GM10266 (cell line): ENCODE measurements at regions not wholly inside any gene's neighbourhood (a gene's known extent, or its start where the extent isn't known, plus 50 kb on each side); places are given as distances from the start of the nearest gene placed in this dataset.
"Not testable (repeated sequence)": the region's sequence is repeated elsewhere in the genome, so short reads cannot be mapped to it uniquely, and the experiment has no call there.

Experiments used
- DNase-seq: peaks from one replicate; pipeline ENCODE4 v3.0.0; 2012; ENCODE audit errors: extremely low spot score
- TF ChIP-seq, protein P1 (sequence below): IDR thresholded peaks from 2 replicates; pipeline ENCODE4 v1.5.1; 2012; ENCODE audit warnings: mild to moderate bottlenecking, low read depth; ENCODE audit not compliant: control insufficient read depth, insufficient read depth; ENCODE audit errors: missing control alignments

DNA sequence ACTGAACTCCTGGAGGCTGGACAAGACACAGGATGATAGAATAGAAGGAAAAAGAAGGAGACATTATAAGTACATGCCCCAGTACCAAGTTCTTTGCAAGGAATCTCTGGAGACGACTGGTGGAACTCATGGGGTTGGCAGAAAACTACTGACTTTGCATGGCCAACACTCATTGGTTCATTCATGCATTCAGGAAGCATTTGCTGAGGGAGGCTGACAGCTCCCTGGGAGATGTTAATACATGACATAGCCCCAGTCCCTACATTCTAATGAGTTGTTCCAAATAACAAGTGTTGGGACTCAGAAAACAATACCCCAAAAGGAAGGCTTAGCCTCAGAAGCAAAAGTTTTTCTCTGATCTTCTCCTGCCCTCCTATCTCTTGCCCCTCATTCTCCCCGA is 172.8 kb upstream of the IRF2BP2 start:
- no peak for DNase-seq
- TF ChIP-seq, protein P1, sequence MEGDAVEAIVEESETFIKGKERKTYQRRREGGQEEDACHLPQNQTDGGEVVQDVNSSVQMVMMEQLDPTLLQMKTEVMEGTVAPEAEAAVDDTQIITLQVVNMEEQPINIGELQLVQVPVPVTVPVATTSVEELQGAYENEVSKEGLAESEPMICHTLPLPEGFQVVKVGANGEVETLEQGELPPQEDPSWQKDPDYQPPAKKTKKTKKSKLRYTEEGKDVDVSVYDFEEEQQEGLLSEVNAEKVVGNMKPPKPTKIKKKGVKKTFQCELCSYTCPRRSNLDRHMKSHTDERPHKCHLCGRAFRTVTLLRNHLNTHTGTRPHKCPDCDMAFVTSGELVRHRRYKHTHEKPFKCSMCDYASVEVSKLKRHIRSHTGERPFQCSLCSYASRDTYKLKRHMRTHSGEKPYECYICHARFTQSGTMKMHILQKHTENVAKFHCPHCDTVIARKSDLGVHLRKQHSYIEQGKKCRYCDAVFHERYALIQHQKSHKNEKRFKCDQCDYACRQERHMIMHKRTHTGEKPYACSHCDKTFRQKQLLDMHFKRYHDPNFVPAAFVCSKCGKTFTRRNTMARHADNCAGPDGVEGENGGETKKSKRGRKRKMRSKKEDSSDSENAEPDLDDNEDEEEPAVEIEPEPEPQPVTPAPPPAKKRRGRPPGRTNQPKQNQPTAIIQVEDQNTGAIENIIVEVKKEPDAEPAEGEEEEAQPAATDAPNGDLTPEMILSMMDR, result no peak

DNA sequence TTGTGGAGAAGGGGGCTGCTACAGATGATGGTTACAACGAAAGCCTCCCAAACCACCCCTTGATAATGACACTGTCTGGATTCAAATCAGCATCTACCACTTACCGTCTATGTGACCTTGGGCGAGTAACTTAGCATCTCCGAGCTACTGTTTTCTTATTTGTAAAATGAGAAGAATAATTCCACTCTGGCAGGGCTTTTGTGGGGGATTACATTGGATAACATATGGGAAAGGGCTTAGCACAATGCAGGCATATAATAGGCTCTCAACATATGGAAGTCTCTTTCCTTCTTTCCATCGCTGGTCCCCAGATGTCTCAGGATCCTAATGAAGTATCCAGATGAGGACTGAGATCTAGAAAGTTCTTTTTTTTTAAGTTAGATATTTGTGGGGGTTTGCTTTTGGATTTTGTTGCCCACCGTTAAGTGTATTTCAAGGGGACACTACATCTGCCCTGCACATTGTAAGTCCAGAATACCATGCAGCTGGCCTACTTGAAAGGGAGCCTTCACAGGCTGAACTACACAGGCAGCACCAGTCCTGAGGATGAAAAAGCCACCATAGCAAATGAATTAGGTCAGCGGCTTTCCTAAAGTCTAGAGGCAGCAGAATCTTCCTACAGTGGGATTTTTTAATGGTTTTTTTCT is 172.2 kb upstream of the IRF2BP2 start:
- no peak for DNase-seq
- TF ChIP-seq, protein P1, result no peak

DNA sequence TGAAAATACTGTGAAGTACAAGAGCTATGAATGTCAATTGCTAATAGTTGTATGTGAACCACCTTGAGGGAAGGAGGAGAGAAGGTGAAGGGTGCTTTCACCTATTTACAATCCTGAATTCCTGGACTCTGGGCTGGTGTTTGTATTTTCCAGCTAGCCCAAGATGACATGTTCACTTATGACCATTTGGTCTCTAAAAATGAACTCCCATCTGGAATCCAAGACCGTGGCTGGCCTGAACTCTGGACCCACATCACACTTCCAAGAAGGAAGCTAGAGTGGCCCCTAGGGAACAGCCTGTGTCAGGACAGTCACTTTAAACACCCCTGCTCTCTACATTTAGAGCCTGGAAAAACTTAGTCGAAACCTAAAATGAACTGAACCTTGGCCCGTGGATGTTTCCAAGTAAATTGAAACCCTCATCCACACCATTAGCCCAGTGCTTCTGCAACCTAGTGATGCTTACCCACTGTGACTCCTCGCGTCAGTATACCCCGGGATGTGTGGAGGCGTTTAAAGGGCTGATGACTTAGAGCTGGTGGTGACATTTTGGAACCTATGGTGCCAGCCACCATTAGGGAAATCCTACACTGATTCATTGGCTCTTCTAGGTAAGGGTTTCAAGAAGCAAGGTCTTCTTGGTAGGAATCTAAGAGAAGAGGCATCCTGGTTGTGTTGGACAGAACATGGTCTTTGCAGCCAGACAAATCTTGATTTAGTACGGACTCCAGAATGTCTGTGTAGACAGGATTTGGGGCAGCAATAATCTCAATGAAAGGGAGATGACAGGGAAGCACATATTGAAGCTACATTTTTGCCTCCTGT is 171.5 kb upstream of the IRF2BP2 start:
- TF ChIP-seq, protein P1, result no peak
- no peak for DNase-seq

DNA sequence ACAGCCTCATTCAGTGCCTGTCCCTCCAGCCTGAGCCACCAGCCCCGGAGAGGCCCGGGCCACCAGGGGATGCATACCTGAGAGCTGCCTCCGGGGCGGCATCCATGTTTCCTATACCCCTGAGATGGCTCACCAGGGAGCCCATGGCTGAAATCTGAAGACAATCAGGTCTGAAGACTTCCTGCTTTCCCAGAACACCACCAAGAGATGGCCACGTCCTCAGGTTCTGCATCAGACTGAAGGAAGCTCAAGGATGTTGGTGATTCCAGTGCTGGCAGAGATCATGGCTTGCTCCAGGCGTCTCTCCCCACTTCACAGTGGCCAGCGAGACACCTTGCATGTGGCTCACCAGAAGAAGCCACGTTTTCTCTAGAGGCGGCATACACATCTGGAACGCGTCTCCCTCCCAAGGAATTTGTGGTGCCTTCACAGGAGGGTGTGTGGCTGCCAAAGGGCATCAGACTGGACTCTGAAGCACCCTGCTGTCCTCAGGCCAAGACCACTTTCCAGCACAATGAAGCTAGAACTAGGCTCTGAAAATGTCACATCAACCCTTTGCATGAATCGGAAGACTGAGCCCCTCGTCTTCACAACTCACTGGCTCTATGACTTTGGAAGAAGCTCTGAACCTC is 170.7 kb upstream of the IRF2BP2 start:
- TF ChIP-seq, protein P1, result no peak
- DNase-seq, result peak; percentile 32

DNA sequence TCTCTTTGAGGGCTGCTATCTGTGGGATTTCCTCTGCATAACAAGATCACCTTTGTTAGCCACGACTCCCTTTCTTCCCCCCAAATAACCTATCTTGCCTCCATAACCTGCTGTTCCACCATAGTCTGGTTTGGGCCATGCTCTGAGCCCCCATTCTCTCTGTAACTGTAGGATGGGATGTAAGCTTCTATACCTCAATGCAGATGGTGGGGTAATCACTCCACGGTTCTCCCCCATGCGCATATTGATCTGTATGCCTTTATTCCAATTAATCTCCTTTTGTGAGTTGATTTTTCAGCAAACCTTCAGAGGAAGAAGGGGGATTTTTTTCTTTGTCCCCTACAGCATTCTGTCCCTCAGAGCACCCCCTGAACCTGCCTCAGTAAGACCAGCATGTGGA is 170.1 kb upstream of the IRF2BP2 start:
- peak; percentile 23 for DNase-seq

DNA sequence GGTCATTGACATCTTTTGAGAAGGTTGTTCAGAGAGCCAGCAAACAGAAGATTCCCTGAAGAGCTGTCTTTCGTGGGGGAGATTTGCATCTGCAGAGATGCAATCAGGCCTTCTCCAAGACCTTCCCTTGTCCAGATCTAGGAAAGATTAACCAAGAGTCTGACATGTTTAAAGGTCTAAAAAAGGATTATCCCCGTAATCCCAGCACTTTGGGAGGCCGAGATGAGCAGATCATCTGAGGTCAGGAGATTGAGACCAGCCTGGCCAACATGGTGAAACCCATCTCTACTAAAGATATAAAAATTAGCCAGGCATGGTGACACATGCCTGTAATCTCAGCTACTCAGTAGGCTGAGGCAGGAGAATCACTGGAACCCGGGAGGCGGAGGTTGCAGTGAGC is 169.6 kb upstream of the IRF2BP2 start:
- not testable (repeated sequence) for DNase-seq

More for the DNA sequence above, 170.1 kb upstream of the IRF2BP2 start:
- TF ChIP-seq, protein P1, result no peak

DNA sequence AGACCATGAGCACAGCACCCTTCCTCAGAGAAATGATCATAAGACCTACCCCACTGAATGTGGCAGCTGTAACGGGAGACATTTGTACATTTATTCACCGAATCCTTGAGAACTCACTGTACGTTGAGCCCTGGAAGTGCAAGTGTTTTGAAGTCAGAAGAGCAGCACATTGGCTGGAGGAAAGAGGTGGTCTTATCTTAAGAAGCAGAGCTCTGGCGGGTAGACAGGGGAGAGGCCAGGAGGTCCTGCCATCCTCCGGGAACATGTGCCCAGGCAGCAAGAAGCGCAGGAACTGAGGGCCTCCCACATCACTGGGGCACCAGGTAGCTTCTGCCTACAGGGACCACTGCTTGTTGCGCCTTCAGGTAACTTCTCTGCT is 169.2 kb upstream of the IRF2BP2 start:
- TF ChIP-seq, protein P1, result no peak
- no peak for DNase-seq
